ENCODE measurements at regions not wholly inside any gene's neighbourhood (a gene's known extent, or its start where the extent isn't known, plus 50 kb on each side); places are given as distances from the start of the nearest gene placed in this dataset.

DNA sequence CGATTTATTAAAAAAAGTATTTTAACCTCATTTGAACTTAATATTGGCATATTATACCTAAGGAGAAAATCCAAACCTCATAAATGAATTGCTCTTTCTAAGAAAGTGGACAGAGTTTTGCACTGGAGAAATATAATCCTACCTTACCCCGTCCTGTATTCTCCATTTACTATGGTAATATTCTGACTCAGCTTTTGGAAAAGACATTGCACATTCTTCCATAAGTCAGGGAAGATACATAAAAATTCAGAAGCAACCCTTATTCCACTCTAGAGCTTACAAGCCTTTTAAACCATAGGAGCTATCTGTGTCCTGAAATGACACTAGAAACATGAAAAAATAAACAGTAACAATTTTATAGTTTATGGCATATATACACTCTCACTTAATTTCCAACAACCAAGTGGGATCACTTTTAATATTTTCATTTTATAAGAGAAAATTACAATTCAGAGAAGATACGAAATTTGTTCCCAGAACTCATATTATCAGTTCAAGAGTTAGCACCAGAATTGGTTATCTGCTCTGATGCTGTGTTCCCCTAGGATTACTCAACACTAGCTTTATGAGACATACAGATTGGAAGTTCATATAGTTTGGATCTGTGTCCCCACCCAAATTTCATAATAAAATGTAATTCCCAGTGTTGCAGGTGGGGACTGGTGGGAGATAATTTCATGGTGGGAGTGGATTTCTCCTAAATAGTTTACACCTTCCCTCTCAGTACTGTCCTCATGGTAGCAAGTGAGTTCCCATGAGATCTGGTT is 359.4 kb downstream of the ARAP2 start:
- TF ChIP-seq CTCF (IDR thresholded peaks at IDR 0.05), result no peak
- no peak for TF ChIP-seq POLR2A (IDR thresholded peaks at IDR 0.05)

All from adrenal gland (tissue), 5 donors.